Adrenal gland (tissue), 5 donors: ENCODE measurements at regions not wholly inside any gene's neighbourhood (a gene's known extent, or its start where the extent isn't known, plus 50 kb on each side); places are given as distances from the start of the nearest gene placed in this dataset.

Experiments
- CTCF ChIP-seq, 6 experiments: fragments of 450-650 bp in 4 of 6; fragments of 200-600 bp in 2 of 6; sonication (generic) in 1 of 6; IDR thresholded peaks; 1 replicate in 5 of 6; 2 replicates in 1 of 6; pipeline versions ENCODE4 v1.5.1 to v1.8.0; 2016 to 2021; ENCODE audit warnings: antibody characterized with exemption in 6 of 6, mild to moderate bottlenecking in 2 of 6, moderate library complexity in 1 of 6
- POLR2A ChIP-seq, 2 donors: fragments of 450-650 bp; IDR thresholded peaks; one replicate each; pipeline ENCODE4 v1.6.1; 2017; ENCODE audit warnings: antibody characterized with exemption in 2 of 2, mild to moderate bottlenecking in 2 of 2, moderate library complexity in 1 of 2
- donor health status: DM: no; HTN: no; CAD: no.

GRCh38 chr6:48893048-48893447 lies 570.0 kb downstream of the MMUT start:
- TF ChIP-seq CTCF (IDR thresholded peaks at IDR 0.05): no peak
- TF ChIP-seq POLR2A (IDR thresholded peaks at IDR 0.05): no peak
